AG04449 (cell line): ENCODE measurements at regions not wholly inside any gene's neighbourhood (a gene's known extent, or its start where the extent isn't known, plus 50 kb on each side); places are given as distances from the start of the nearest gene placed in this dataset.

Experiments
- CTCF ChIA-PET: fragments of 350-600 bp; formaldehyde crosslinking; extraction: SDS; loops from one replicate; lab custom pipeline; 2021; ENCODE audit warnings: antibody characterized with exemption; lab: Yijun Ruan, JAX
- POLR2A ChIA-PET: fragments of 400-600, 350-600 bp; formaldehyde crosslinking; extraction: SDS; loops from one replicate; lab custom pipeline; 2020; ENCODE audit warnings: antibody characterized with exemption, inconsistent platforms; lab: Yijun Ruan, JAX
- DNase-seq: peaks from one replicate; pipeline ENCODE4 v3.0.0-alpha.2; 2010; ENCODE audit warnings: low read depth, low spot score
- H3K4me3 ChIP-seq: 2 replicates; pipeline ENCODE4 v1.5.1; 2011; ENCODE audit warnings: low read depth, mild to moderate bottlenecking, control low read depth, low read length
- TF ChIP-seq, protein P1 (sequence below): IDR thresholded peaks from one replicate; pipeline ENCODE4 v1.5.1; 2011; ENCODE audit warnings: mild to moderate bottlenecking, moderate library complexity, low read length, control low read depth, inconsistent platforms; ENCODE audit not compliant: insufficient read depth; ENCODE audit errors: missing control alignments

DNA sequence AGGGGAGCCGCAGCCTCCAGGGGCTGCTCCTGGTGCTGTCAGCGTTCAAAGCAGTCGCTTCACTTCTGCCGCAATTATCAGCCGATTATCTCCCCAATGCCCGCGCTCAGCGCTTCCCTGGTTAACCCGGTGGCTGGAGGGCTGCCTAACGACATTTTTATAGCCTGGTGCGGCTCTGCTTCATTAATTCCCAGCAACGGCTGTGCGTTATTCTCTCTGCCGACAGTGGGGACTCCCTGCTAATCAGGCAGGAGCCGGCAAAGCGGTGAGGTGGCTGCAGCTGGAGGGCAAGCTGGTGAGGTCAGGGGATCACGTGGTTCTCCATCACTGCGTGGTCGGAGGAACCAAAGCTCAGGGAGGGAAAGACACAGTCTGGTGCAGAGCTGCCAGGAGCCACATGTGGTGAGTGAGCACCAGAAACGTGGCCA is 62.9 kb downstream of the GLRX5 start:
- DNase-seq: no peak
- TF ChIP-seq, protein P1, sequence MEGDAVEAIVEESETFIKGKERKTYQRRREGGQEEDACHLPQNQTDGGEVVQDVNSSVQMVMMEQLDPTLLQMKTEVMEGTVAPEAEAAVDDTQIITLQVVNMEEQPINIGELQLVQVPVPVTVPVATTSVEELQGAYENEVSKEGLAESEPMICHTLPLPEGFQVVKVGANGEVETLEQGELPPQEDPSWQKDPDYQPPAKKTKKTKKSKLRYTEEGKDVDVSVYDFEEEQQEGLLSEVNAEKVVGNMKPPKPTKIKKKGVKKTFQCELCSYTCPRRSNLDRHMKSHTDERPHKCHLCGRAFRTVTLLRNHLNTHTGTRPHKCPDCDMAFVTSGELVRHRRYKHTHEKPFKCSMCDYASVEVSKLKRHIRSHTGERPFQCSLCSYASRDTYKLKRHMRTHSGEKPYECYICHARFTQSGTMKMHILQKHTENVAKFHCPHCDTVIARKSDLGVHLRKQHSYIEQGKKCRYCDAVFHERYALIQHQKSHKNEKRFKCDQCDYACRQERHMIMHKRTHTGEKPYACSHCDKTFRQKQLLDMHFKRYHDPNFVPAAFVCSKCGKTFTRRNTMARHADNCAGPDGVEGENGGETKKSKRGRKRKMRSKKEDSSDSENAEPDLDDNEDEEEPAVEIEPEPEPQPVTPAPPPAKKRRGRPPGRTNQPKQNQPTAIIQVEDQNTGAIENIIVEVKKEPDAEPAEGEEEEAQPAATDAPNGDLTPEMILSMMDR: no peak
- ChIA-PET POLR2A (interaction anchor here (0.6 kb wide), 1 partner anchor 999 kb away, joined by 4 read pairs; no protein-coding TSS in a partner anchor), CTCF (no interaction called here)
- H3K4me3 ChIP-seq: no peak overlapping the region

GRCh38 chr14:95601650-95602049 is 66.8 kb downstream of the GLRX5 start:
- POLR2A ChIA-PET: no interaction called here
- CTCF ChIA-PET: interaction anchor here (1.7 kb wide), 1 partner anchor 392 kb away, joined by 6 read pairs; no protein-coding TSS in a partner anchor
- DNase-seq: no peak
- no peak overlapping the region for H3K4me3 ChIP-seq
- TF ChIP-seq, protein P1: no peak

DNA sequence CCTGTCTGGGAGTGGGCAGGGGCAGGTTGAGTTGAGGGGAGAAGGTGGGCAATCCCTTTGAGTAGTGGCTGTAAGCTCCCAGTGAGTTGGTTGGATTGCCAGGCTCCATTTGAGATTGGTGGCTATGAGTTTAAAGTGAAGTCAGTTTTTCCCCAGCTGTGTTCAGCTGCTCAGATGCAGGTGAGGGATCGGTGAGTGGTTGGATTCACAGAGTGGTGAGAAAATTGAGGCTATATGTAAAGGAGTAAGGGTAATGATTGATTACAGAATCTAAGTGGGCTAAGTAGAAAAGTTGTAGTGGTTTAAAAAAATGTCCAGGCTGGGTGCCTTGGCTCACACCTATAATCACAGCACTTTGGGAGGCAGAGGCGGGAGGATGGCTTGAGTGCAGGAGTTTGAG is 68.6 kb downstream of the GLRX5 start:
- ChIA-PET CTCF (interaction anchor here (1.3 kb wide), 1 partner anchor 391 kb away, joined by 3 read pairs; no protein-coding TSS in a partner anchor), POLR2A (no interaction called here)
- DNase-seq: no peak
- H3K4me3 ChIP-seq: no peak overlapping the region
- TF ChIP-seq, protein P1: no peak

DNA sequence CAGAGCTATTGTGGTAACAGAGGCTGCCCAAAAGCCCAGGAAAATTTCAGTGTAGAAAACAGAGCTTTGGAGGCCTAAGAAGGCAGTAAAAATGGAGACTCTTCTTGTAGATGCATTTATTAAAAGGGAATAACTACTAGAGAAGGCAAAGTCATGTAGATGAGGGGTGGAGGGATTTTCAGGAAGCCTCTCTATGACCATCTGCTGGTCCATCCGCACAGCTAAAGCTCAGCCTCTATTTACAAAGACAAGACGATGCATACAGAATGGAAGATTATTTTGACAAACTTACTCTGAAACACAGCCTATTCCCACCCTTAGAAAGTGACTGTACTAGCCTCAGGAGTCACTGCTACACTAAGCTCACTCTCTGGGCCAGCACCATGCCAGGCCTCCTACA is 71.4 kb downstream of the GLRX5 start:
- no peak for DNase-seq
- CTCF ChIA-PET: no interaction called here
- no peak overlapping the region for H3K4me3 ChIP-seq
- TF ChIP-seq, protein P1: no peak
- POLR2A ChIA-PET: no interaction called here

DNA sequence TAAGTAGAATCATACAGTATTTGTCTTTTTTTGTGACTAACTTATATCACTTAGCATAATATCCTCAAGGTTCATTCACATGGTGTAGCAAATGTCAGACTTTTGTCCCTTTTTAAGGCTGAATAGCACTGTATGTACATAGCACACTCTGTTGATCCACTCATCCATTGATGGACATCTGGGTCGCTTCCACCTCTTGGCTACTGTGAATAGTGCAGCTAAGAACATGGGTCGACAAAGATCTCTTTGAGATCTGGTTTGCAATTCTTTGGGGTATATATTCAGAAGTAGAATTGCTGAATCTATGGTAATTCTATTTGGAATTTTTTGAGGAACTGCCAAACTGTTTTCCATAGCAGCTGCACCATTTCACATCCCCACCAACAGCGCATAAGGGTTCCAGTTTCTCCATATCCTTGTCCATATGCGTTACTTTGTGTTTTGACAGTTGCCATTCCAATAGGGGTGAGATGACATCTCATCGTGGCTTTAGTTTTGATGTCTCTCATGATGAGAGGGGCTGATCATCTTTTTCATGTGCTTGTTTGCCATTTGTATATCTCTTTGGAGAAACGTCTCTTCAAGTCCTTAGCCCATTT is 73.9 kb downstream of the GLRX5 start:
- TF ChIP-seq, protein P1: no peak
- CTCF ChIA-PET: no interaction called here
- H3K4me3 ChIP-seq: no peak overlapping the region
- no peak for DNase-seq
- POLR2A ChIA-PET: no interaction called here

- TF ChIP-seq, protein P1: peak; percentile 45
- no peak for DNase-seq
- CTCF ChIA-PET: interaction anchor here (0.7 to 1.0 kb wide), 3 partner anchors 164 to 386 kb away, joined by 3 to 5 read pairs (median 4); no protein-coding TSS in a partner anchor
- no peak overlapping the region for H3K4me3 ChIP-seq
- POLR2A ChIA-PET: no interaction called here
Observed at GRCh38 chr14:95609398-95609990, 74.6 kb downstream of the GLRX5 start.
